SKM-1 treated with dmso at 0.1 percent for 144 hours (cell line): ENCODE measurements at regions not wholly inside any gene's neighbourhood (a gene's known extent, or its start where the extent isn't known, plus 50 kb on each side); places are given as distances from the start of the nearest gene placed in this dataset.

Experiments used
- DNase-seq: peaks from one replicate; lab custom pipeline; 2025; ENCODE audit not compliant: unreplicated experiment; lab: John Stamatoyannopoulos, UW

DNA sequence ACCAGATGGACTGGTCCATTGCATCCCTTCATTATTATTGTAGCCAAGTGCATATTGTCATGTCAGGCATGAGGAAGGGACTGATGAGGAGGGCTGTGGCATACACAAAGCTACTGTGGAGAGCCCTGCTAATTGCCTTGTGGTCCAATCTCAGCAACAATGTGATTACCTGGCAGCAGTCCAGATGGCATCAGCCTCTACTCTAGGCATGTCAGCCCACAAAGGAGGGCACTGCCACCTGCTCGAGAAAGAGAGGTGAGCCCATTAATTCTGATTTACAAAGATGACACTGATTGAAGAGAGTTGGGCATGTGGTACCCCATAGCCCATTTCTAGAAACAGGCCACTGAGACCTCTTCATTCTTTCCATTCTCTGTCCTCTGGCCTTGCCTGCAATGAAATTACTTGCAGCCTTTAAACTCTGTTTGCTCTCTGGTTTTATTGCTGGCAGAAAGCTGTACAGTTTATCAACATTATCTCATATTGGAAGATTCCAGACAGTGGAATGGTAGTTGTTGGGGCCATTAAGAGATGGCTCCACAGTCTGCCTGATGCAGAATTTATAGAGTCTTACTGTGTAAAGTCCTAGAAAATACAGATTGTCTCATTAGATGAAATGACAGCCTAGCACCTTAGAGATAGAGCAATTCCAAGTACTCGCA lies 307.7 kb downstream of the ARPP21 start:
- no peak for DNase-seq

DNA sequence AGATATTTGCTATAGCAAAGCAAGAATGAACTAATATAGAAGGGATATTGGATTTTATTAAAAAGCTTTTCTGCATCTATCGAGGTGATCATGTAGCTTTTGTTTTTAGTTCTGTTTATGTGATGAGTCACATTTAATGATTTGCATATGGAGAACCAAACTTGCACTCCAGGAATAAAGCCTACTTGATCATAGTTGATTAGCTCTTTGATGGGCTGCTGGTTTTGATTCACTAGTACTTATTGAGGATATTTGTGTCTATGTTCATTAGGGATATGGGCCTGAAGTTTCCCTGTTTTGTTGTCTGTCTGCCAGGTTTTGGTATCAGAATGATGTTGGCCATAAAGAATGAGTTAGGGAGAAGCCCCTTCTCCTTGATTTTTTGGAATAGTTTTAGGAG lies 310.7 kb downstream of the ARPP21 start:
- DNase-seq: no peak

- no peak for DNase-seq
These were observed 315.1 kb downstream of the ARPP21 start for GRCh38 chr3:35954413-35954812.

GRCh38 chr3:35965908-35966307 lies 326.6 kb downstream of the ARPP21 start:
- peak; percentile 27 for DNase-seq

- DNase-seq: no peak
These were observed 327.5 kb downstream of the ARPP21 start for GRCh38 chr3:35966629-35967464.

DNA sequence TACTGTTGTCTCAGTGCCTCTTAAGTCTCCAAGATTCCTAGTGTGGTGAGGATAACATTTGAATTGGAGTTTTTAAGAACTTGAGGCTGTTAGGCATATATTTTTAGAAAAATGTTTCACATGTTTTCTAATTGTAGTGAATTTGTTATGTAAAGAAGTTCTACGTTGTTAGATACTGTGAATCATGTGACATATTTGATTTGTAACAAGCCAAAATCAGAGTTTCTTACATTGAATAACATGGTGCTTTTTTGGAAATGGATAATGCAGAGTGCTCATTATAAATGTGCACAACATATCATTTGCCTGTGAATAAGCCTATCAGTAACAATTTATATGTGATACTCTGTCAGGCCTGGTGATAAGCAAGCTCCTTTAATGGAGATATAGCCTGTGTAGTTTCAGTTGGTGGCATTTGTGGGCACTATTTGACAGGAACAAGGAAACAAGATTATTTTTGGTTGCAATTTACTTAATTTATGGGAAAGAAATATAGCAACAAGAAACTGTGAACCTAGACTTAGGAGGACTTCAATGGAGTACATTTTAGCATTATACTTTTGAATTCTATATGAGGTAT lies 328.8 kb downstream of the ARPP21 start:
- DNase-seq: no peak

DNA sequence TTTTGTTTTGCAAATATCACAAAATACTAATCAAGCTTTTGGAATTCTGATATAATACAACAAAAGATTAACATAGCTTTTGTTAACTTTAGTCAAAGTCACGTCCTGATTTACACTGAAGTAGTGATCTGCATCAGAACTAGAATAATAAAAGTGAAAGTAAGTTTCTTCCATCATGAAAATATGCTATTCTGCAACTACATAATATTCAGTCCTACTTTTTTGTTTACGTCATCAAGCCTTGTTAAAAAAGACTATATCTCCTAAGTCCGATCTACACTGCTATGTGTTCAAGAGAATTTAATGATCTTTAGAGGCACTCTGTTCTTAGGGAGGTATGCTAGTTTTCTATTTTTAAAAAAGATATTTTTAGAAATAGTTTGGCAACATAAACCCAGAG lies 330.1 kb downstream of the ARPP21 start:
- DNase-seq: no peak

DNA sequence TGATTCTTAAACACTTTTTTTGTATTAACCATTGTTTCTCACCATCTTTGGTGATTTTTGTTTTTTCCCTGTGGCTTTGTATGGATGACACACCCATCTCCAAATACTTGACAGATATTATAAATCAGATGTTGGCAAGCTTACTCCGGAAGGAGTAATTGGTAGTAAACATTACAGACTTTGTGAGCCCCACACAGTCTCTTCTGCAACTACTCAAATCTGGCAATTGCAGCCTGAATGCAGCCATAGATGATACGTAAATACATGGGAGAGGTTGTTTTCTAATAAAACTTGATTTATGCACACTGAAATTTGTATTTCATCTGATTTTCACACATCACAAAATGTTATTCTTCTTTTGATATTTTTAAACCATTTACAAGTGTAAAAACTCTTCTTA lies 331.5 kb downstream of the ARPP21 start:
- DNase-seq: no peak

GRCh38 chr3:35971686-35972085 lies 332.4 kb downstream of the ARPP21 start:
- no peak for DNase-seq

DNA sequence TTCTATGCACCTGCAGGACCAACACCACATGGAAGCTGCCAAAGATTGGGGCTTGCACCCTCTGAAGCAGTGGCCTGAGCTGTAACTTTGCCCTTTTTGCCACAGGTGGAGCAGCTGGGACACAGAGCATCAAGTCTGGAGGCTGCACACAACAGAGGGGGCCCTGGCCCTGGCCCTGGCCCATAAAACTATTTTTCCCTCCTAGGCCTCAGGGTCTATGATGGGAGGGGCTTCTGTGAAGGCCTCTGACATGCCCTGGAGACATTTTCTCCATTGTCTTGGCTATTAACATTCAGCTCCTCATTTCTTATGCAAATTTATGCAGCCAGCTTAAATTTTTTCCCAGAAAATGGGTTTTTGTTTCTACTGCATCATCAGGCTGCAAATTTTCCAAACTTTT lies 335.5 kb downstream of the ARPP21 start:
- DNase-seq: no peak

GRCh38 chr3:35986161-35986560 lies 346.8 kb downstream of the ARPP21 start:
- DNase-seq: no peak

DNA sequence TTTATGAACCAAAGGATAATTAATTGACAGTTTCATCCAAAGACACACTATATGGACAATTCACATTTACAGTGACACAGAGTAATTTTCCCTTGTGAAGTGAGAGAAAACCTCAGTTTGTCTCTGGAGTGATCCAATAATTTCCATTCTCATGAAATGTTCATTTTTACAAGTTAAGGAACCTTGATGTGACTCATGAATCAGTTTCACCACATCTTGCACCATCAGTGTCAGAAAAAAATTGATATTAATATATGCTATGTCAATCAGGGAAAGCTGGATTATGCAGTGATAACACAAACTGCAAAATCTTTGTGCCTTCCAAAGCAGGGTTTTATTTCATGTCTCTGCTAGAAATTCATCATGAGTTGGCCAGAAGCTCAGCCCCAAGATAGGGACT lies 348.1 kb downstream of the ARPP21 start:
- DNase-seq: no peak

GRCh38 chr3:35992041-35992440 lies 352.7 kb downstream of the ARPP21 start:
- DNase-seq: no peak

DNA sequence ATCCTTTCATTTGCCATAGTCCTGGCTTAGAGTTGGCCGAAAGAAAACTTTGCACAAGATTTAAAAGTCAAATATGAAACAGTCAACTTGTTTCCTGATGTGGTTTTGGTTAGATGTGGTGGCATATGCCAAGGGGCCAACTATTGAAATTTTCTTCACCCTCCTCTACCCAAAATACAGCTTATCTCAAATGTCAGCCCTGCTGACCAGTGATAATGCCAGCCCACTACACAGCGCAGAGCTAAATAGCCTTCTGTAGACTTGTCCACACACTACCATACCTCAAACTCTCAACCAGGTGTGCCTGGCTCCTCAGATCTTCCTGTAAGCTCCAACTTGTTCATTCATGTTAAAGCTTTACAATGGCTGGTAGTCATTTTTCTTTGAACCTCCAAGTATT lies 368.5 kb upstream of the STAC start:
- no peak for DNase-seq

- no peak for DNase-seq
These were observed 366.9 kb upstream of the STAC start for GRCh38 chr3:36013425-36013824.

DNA sequence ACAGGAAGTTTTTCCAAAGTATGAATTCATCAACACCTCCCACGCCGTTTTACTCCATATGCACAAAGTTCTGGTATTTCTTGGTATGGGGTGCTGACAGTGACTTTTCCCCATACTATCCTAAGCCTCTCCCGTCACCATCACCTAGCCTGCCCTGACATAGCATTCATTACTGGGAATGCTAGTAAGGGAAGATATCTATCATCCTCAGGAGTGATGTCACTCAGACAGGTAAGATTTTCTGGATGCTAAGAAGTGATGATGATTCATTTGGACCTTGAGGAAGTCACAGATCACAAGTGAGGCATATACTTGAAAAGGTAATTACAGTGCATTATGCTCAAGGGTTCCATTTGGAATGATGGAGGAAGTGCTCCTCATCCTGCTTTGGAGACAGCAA lies 355.1 kb upstream of the STAC start:
- no peak for DNase-seq

- no peak for DNase-seq
These were observed 347.9 kb upstream of the STAC start for GRCh38 chr3:36032180-36033047.

- DNase-seq: no peak
These were observed 321.8 kb upstream of the STAC start for GRCh38 chr3:36058404-36059030.

- DNase-seq: no peak
These were observed 319.4 kb upstream of the STAC start for GRCh38 chr3:36060950-36061349.

DNA sequence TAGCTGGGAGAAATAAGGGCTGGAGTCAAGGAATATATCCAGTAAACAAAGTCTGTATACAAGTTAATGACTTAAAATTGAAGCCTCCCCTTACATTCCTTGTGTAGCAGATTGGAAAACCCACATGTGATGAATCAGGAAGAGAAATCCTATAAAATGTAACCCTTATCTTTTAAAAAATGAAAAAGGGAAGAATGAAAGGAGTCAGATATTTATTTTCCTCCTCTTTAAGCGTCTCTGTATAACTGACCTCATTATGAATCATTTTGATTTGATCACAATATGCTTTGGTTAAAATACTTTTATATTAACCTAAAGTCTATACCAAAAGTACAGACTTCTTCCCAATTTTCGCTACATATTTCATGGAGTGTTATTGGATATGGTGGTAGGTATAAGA lies 316.3 kb upstream of the STAC start:
- no peak for DNase-seq

- DNase-seq: no peak
These were observed 315.0 kb upstream of the STAC start for GRCh38 chr3:36065321-36065720.
